ENCODE measurements at regions not wholly inside any gene's neighbourhood (a gene's known extent, or its start where the extent isn't known, plus 50 kb on each side); places are given as distances from the start of the nearest gene placed in this dataset.

- no peak for DNase-seq
- no peaks in the 10 kb centered on the region for H3K9me3 ChIP-seq
- no peaks in the 10 kb centered on the region for H3K27me3 ChIP-seq
- H3K36me3 ChIP-seq = no peaks in the 10 kb centered on the region
- no peak for TF ChIP-seq CTCF (IDR thresholded peaks at IDR 0.05)
- no peak for TF ChIP-seq POLR2A (IDR thresholded peaks at IDR 0.05)
- 67 to 68% methylated on average over 2 of the region's 2 CpGs for WGBS, 2 donors
- no peaks in the 10 kb centered on the region for H3K4me1 ChIP-seq
- intact Hi-C loops (cut with DNase I) = no loop called here
- H3K27ac ChIP-seq = no peak overlapping the region
- H3K4me3 ChIP-seq (replicated peaks in 1 of 3) = no peak overlapping the region
Measured at GRCh38 chr4:145248971-145249370, 68.6 kb upstream of the OTUD4 start.

- no peak overlapping the region for H3K4me3 ChIP-seq (replicated peaks in 1 of 3)
- no peaks in the 10 kb centered on the region for H3K27me3 ChIP-seq
- DNase-seq = no peak
- no peak overlapping the region for H3K27ac ChIP-seq
- intact Hi-C loops (cut with DNase I) = no loop called here
- H3K36me3 ChIP-seq = no peaks in the 10 kb centered on the region
- WGBS, 2 donors = 87 to 95% methylated on average over 1 of the region's 1 CpG
- H3K4me1 ChIP-seq = no peaks in the 10 kb centered on the region
- H3K9me3 ChIP-seq = no peaks in the 10 kb centered on the region
- no peak for TF ChIP-seq CTCF (IDR thresholded peaks at IDR 0.05)
- TF ChIP-seq POLR2A (IDR thresholded peaks at IDR 0.05) = no peak
Measured at GRCh38 chr4:145248502-145248901, 68.1 kb upstream of the OTUD4 start.

GRCh38 chr4:145234091-145234706 is 53.8 kb upstream of the OTUD4 start:
- H3K27me3 ChIP-seq = no peaks in the 10 kb centered on the region
- no peaks in the 10 kb centered on the region for H3K4me1 ChIP-seq
- DNase-seq = peak; percentile 32 to 40
- no peak overlapping the region for H3K27ac ChIP-seq
- intact Hi-C loops (cut with DNase I) = no loop called here
- 13 to 23% methylated on average over 1 of the region's 1 CpG for WGBS, 2 donors
- H3K4me3 ChIP-seq (replicated peaks in 1 of 3) = no peak overlapping the region
- H3K36me3 ChIP-seq = no peaks in the 10 kb centered on the region
- H3K9me3 ChIP-seq = no peaks in the 10 kb centered on the region
- TF ChIP-seq POLR2A (IDR thresholded peaks at IDR 0.05) (no peak), CTCF (IDR thresholded peaks at IDR 0.05) (peak; percentile 25 to 65 (median 48))

- H3K4me3 ChIP-seq (replicated peaks in 1 of 3) = no peak overlapping the region
- H3K27me3 ChIP-seq = no peaks in the 10 kb centered on the region
- no peaks in the 10 kb centered on the region for H3K4me1 ChIP-seq
- DNase-seq = no peak
- no peaks in the 10 kb centered on the region for H3K36me3 ChIP-seq
- intact Hi-C loops (cut with DNase I) = no loop called here
- no peaks in the 10 kb centered on the region for H3K9me3 ChIP-seq
- no peak for TF ChIP-seq POLR2A (IDR thresholded peaks at IDR 0.05)
- TF ChIP-seq CTCF (IDR thresholded peaks at IDR 0.05) = no peak
- 81 to 89% methylated on average over 8 of the region's 8 CpGs for WGBS, 2 donors
- no peak overlapping the region for H3K27ac ChIP-seq
Measured at GRCh38 chr4:145231906-145232700, 51.7 kb upstream of the OTUD4 start.

GRCh38 chr4:145230726-145231125 is 50.3 kb upstream of the OTUD4 start:
- no peak overlapping the region for H3K4me3 ChIP-seq (replicated peaks in 1 of 3)
- H3K27me3 ChIP-seq = no peaks in the 10 kb centered on the region
- intact Hi-C loops (cut with DNase I) = no loop called here
- DNase-seq = no peak
- no peaks in the 10 kb centered on the region for H3K36me3 ChIP-seq
- TF ChIP-seq CTCF (IDR thresholded peaks at IDR 0.05) (no peak), POLR2A (IDR thresholded peaks at IDR 0.05) (no peak)
- no peaks in the 10 kb centered on the region for H3K4me1 ChIP-seq
- H3K9me3 ChIP-seq = no peaks in the 10 kb centered on the region
- H3K27ac ChIP-seq = no peak overlapping the region
- WGBS, 2 donors = 74 to 79% methylated on average over 2 of the region's 2 CpGs
